ENCODE measurements at regions not wholly inside any gene's neighbourhood (a gene's known extent, or its start where the extent isn't known, plus 50 kb on each side); places are given as distances from the start of the nearest gene placed in this dataset.

DNA sequence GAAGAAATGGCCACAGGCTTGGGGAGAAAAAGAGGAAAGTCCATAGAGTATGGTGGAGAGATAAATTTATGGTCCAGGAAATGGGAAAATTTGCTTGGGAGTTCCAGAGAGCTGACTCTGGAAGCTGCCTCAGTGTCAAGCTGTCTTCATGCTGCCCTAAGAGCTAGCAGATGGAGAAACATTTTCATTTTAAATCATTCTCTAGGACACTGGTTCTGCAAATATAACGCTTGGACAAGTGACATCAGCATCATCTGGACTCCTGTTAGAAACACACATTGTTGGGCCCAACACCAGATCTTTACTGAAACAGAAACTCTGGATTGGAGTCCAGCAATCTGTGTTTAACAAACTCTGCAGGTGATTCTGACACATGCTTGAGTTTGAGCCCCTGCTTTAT, 592.0 kb upstream of the KLF12 start:
- TF ChIP-seq, protein P1, sequence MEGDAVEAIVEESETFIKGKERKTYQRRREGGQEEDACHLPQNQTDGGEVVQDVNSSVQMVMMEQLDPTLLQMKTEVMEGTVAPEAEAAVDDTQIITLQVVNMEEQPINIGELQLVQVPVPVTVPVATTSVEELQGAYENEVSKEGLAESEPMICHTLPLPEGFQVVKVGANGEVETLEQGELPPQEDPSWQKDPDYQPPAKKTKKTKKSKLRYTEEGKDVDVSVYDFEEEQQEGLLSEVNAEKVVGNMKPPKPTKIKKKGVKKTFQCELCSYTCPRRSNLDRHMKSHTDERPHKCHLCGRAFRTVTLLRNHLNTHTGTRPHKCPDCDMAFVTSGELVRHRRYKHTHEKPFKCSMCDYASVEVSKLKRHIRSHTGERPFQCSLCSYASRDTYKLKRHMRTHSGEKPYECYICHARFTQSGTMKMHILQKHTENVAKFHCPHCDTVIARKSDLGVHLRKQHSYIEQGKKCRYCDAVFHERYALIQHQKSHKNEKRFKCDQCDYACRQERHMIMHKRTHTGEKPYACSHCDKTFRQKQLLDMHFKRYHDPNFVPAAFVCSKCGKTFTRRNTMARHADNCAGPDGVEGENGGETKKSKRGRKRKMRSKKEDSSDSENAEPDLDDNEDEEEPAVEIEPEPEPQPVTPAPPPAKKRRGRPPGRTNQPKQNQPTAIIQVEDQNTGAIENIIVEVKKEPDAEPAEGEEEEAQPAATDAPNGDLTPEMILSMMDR (IDR thresholded peaks at IDR 0.05; ENCODE audit: low read depth, low read length) = no peak
- no peak for TF ChIP-seq POLR2A (IDR thresholded peaks at IDR 0.05; ENCODE audit: extremely low read depth, insufficient read length)
- TF ChIP-seq MYC (IDR thresholded peaks at IDR 0.05; ENCODE audit: low read depth, low read length) = no peak
- TF ChIP-seq, protein P2, sequence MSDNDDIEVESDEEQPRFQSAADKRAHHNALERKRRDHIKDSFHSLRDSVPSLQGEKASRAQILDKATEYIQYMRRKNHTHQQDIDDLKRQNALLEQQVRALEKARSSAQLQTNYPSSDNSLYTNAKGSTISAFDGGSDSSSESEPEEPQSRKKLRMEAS (IDR thresholded peaks at IDR 0.05; ENCODE audit: low read depth, low read length) = no peak

All from NB4 (cell line).